OCI-LY7 (cell line): ENCODE measurements at regions not wholly inside any gene's neighbourhood (a gene's known extent, or its start where the extent isn't known, plus 50 kb on each side); places are given as distances from the start of the nearest gene placed in this dataset.

Experiments used
- CTCF ChIP-seq: fragments of 200-600 bp; sonication (generic); conservative IDR thresholded peaks from 2 replicates; pipeline ENCODE4 v1.5.1; 2014; ENCODE audit warnings: mild to moderate bottlenecking, antibody characterized with exemption, low read length, moderate library complexity, mixed read lengths
- EZH2phosphoT487 ChIP-seq: fragments of 200-600 bp; sonication (generic); IDR thresholded peaks from 2 replicates; pipeline ENCODE4 v1.6.1; 2018; ENCODE audit warnings: low read depth, borderline replicate concordance, mild to moderate bottlenecking, mixed run types, antibody characterized with exemption, low read length, moderate library complexity, mixed read lengths

- TF ChIP-seq CTCF = no peak
- no peak for TF ChIP-seq EZH2phosphoT487
Measured at GRCh38 chr2:18491577-18491976, 68.9 kb downstream of the RDH14 start.
